ENCODE measurements at regions not wholly inside any gene's neighbourhood (a gene's known extent, or its start where the extent isn't known, plus 50 kb on each side); places are given as distances from the start of the nearest gene placed in this dataset.

DNA sequence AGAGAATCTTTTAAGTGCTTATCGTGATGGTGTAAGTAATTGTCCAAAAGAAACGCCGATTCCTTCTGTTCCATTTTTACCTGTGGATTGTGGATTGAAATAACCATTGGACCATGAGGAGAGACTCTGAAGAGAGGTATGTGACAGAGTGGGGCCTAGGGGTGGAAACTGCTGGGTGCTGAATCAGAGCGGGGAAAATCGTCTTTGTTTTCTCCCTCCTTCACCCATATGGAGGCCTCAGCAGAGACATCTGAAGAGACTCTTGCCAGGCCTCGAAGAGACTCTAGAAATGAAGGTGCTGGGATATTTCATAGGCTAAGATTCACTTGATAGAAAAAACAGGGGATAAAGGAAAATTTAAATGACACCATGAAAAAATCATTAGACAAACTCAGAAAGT is 1327.0 kb downstream of the BRINP3 start:
- H3K4me3 ChIP-seq (ENCODE audit: low read depth, low read length): no peak overlapping the region
- DNase-seq (ENCODE audit: low read depth, low spot score): no peak
- in situ Hi-C loops (cut with HindIII; ENCODE audit: low sequenced_read_pairs): no loop called here
- TF ChIP-seq, protein P1, sequence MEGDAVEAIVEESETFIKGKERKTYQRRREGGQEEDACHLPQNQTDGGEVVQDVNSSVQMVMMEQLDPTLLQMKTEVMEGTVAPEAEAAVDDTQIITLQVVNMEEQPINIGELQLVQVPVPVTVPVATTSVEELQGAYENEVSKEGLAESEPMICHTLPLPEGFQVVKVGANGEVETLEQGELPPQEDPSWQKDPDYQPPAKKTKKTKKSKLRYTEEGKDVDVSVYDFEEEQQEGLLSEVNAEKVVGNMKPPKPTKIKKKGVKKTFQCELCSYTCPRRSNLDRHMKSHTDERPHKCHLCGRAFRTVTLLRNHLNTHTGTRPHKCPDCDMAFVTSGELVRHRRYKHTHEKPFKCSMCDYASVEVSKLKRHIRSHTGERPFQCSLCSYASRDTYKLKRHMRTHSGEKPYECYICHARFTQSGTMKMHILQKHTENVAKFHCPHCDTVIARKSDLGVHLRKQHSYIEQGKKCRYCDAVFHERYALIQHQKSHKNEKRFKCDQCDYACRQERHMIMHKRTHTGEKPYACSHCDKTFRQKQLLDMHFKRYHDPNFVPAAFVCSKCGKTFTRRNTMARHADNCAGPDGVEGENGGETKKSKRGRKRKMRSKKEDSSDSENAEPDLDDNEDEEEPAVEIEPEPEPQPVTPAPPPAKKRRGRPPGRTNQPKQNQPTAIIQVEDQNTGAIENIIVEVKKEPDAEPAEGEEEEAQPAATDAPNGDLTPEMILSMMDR (IDR thresholded peaks at IDR 0.05; ENCODE audit: low read depth, low read length): no peak

DNA sequence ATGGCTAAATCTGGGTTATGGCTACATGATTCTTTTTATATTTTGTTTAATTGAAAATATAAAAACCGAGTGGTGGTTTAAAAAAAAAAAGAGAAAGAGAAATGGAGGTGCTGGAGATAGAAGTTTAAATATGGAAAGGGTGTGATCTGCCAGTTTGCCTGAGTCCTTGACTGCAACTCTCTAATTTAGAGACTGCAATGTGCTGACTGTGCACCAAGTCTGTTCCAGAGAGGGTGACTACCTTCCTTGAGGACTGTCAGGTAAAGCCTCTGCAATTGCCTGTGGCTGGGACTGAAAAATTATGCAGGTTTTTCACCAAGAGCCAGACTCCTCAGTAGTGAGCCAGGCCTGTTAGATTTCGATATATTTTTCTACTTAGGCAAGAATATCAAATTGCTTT is 1326.3 kb downstream of the BRINP3 start:
- no peak overlapping the region for H3K4me3 ChIP-seq (ENCODE audit: low read depth, low read length)
- TF ChIP-seq, protein P1 (IDR thresholded peaks at IDR 0.05; ENCODE audit: low read depth, low read length): no peak
- DNase-seq (ENCODE audit: low read depth, low spot score): no peak
- in situ Hi-C loops (cut with HindIII; ENCODE audit: low sequenced_read_pairs): no loop called here

DNA sequence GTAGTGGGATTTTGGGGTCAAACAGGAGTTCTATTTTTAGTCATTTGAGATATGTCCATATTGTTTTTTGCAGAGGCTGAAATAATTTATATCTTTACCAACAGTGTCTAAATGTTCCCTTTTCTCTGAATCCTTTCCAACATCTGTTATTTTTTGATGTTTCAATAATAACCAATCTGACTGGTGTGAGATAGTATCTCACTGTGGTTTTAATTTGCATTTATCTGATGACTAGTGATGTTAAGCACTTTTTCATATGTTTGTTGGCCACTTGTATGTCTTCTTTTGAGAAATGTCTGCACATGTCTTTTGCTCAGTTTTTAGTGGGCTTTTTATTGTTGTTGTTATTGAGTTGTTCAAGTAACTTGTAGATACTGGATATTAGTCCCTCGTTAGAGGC is 1325.0 kb downstream of the BRINP3 start:
- DNase-seq (ENCODE audit: low read depth, low spot score): no peak
- TF ChIP-seq, protein P1 (IDR thresholded peaks at IDR 0.05; ENCODE audit: low read depth, low read length): no peak
- in situ Hi-C loops (cut with HindIII; ENCODE audit: low sequenced_read_pairs): no loop called here
- no peak overlapping the region for H3K4me3 ChIP-seq (ENCODE audit: low read depth, low read length)

DNA sequence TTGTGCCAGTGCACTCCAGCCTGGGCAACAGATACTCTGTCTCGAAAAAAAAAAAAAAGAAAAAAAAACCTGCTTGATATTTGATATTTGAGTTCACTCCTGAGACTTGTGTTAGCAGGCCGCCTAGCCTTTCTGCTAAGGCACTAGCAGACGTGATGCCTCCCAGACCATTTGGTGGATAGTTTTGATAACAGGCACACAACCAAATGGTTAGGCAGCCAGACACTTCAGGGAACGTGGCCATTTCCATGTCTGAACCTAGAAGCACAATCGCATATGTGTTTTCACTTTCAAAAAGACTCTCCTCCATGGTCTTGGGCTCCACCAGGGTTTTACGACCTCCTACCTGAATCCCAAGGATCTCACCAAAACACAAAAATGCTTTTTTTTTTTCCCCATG is 1319.5 kb downstream of the BRINP3 start:
- TF ChIP-seq, protein P1 (IDR thresholded peaks at IDR 0.05; ENCODE audit: low read depth, low read length): no peak
- no peak overlapping the region for H3K4me3 ChIP-seq (ENCODE audit: low read depth, low read length)
- no peak for DNase-seq (ENCODE audit: low read depth, low spot score)
- in situ Hi-C loops (cut with HindIII; ENCODE audit: low sequenced_read_pairs): no loop called here

DNA sequence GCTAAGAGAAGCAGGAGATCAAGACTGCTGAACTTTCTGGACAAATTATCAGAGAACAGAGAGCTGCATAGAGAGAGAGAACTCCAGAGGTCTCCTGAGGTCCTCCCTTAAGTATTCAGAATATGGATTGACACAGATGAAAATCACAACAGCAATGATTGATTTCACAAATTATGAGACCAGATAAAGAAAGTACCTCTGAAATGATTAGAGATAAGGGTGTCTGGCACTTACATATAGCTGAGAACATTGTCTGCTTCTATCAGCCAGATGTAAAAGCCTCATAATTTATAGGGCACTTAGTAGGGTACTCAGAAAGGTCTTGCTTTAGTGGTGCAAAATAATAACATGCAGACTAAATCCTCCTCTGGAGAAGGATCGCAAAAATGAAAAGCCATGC is 1301.8 kb downstream of the BRINP3 start:
- no peak for DNase-seq (ENCODE audit: low read depth, low spot score)
- in situ Hi-C loops (cut with HindIII; ENCODE audit: low sequenced_read_pairs): no loop called here
- TF ChIP-seq, protein P1 (IDR thresholded peaks at IDR 0.05; ENCODE audit: low read depth, low read length): no peak
- no peak overlapping the region for H3K4me3 ChIP-seq (ENCODE audit: low read depth, low read length)

DNA sequence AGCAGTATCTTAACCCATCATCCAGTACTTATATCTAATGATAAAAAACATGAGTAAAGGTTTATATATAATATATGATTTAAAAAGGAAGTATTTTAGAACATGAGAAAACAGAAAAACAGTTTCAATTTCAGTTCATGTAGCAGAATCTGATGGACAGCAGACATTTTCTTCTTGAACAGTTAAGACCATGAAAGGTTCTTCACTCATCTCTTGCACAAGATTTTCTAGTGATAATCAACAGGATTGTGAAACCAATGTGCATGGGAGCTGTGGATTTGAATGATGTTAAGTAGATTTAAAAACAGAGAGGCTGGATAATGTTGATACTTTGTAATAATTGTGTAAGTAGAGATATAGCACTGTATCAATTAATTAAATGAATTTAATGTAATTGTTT is 1297.6 kb downstream of the BRINP3 start:
- TF ChIP-seq, protein P1 (IDR thresholded peaks at IDR 0.05; ENCODE audit: low read depth, low read length): no peak
- in situ Hi-C loops (cut with HindIII; ENCODE audit: low sequenced_read_pairs): no loop called here
- DNase-seq (ENCODE audit: low read depth, low spot score): no peak
- H3K4me3 ChIP-seq (ENCODE audit: low read depth, low read length): no peak overlapping the region

DNA sequence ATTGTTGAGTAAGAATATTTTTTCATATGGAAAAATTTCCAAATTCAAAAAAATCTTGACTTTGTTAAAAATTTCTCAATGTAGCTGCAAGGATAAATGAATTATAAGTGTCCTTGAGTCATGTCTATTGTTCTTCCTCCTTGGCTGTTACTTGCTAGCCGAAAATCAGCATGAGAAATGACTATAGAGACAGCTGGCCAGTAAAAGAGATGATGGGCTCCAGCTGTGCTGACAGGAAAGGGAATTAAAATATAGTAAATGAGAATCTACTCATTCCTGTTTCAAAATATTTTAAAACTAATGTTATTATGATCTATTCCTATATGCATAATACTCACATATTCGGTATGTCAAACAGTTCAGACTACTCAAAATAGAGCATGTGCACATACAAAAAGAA is 1292.6 kb downstream of the BRINP3 start:
- in situ Hi-C loops (cut with HindIII; ENCODE audit: low sequenced_read_pairs): no loop called here
- TF ChIP-seq, protein P1 (IDR thresholded peaks at IDR 0.05; ENCODE audit: low read depth, low read length): no peak
- peak; percentile 2 for DNase-seq (ENCODE audit: low read depth, low spot score)
- no peak overlapping the region for H3K4me3 ChIP-seq (ENCODE audit: low read depth, low read length)

All from astrocyte of the spinal cord (primary cell).